Glutamatergic neuron (in vitro differentiated cells): ENCODE measurements at regions not wholly inside any gene's neighbourhood (a gene's known extent, or its start where the extent isn't known, plus 50 kb on each side); places are given as distances from the start of the nearest gene placed in this dataset.

ENCODE experiments used
- DNase-seq: peaks from one replicate; pipeline ENCODE4 v3.0.0; 2022
- H3K27ac Mint-ChIP-seq: one replicate; pipeline ENCODE4 v1.8.0; 2020; ENCODE audit warnings: mild to moderate bottlenecking, mixed read lengths, inconsistent platforms; ENCODE audit not compliant: unreplicated experiment
- H3K27me3 Mint-ChIP-seq: one replicate; pipeline ENCODE4 v1.8.0; 2020; ENCODE audit warnings: mild to moderate bottlenecking, moderate library complexity, mixed read lengths, inconsistent platforms; ENCODE audit not compliant: unreplicated experiment
- H3K36me3 Mint-ChIP-seq: one replicate; pipeline ENCODE4 v1.8.0; 2020; ENCODE audit warnings: mild to moderate bottlenecking, mixed read lengths, inconsistent platforms; ENCODE audit not compliant: unreplicated experiment
- H3K4me1 Mint-ChIP-seq: one replicate; pipeline ENCODE4 v1.8.0; 2020; ENCODE audit warnings: mild to moderate bottlenecking, low read depth, mixed read lengths, inconsistent platforms; ENCODE audit not compliant: unreplicated experiment
- H3K4me3 Mint-ChIP-seq: one replicate; pipeline ENCODE4 v1.8.0; 2020; ENCODE audit warnings: mild to moderate bottlenecking, mixed read lengths, inconsistent platforms; ENCODE audit not compliant: unreplicated experiment
- H3K9me3 Mint-ChIP-seq: one replicate; pipeline ENCODE4 v1.8.0; 2020; ENCODE audit warnings: mild to moderate bottlenecking, moderate library complexity, mixed read lengths, inconsistent platforms; ENCODE audit not compliant: unreplicated experiment
- TF ChIP-seq, protein P1 (sequence below): fragments of 200-600 bp; sonication (generic); IDR thresholded peaks from one replicate; pipeline ENCODE4 v1.5.0; 2021; ENCODE audit not compliant: partially characterized antibody, unreplicated experiment

DNA sequence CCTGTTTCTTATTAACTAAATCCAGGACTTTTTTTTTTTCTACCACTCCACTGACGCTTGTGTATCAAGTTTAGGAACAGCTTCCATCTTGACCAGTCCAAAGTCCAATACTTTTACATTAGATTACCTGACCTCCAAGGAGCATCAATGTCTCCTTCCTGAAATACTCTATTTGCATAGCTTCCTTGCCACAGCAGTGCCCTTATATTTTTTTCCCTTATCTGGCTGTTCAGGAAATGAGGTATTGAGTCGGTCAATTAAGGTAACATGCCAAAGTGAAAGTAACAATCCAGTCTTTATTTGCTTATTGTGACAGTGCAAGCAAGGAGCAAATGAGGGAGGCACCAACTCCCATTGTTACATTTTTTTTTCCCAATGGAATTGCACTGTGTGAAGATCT, 730.8 kb upstream of the NDST4 start:
- H3K27ac Mint-ChIP-seq: no peak overlapping the region
- DNase-seq: no peak
- no peak overlapping the region for H3K4me3 Mint-ChIP-seq
- H3K27me3 Mint-ChIP-seq: peaks cover under 1% of the 10 kb centered on the region
- H3K36me3 Mint-ChIP-seq: peaks cover 3% of the 10 kb centered on the region
- H3K9me3 Mint-ChIP-seq: peaks cover 2% of the 10 kb centered on the region
- TF ChIP-seq, protein P1, sequence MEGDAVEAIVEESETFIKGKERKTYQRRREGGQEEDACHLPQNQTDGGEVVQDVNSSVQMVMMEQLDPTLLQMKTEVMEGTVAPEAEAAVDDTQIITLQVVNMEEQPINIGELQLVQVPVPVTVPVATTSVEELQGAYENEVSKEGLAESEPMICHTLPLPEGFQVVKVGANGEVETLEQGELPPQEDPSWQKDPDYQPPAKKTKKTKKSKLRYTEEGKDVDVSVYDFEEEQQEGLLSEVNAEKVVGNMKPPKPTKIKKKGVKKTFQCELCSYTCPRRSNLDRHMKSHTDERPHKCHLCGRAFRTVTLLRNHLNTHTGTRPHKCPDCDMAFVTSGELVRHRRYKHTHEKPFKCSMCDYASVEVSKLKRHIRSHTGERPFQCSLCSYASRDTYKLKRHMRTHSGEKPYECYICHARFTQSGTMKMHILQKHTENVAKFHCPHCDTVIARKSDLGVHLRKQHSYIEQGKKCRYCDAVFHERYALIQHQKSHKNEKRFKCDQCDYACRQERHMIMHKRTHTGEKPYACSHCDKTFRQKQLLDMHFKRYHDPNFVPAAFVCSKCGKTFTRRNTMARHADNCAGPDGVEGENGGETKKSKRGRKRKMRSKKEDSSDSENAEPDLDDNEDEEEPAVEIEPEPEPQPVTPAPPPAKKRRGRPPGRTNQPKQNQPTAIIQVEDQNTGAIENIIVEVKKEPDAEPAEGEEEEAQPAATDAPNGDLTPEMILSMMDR: no peak
- no peaks in the 10 kb centered on the region for H3K4me1 Mint-ChIP-seq

GRCh38 chr4:115841871-115842270, 728.5 kb upstream of the NDST4 start:
- Mint-ChIP-seq H3K4me1 (no peaks in the 10 kb centered on the region), H3K36me3 (peaks cover 3% of the 10 kb centered on the region), H3K4me3 (no peak overlapping the region), H3K27ac (no peak overlapping the region), H3K27me3 (peaks cover 2% of the 10 kb centered on the region), H3K9me3 (peaks cover 2% of the 10 kb centered on the region)
- TF ChIP-seq, protein P1: no peak
- DNase-seq: no peak

DNA sequence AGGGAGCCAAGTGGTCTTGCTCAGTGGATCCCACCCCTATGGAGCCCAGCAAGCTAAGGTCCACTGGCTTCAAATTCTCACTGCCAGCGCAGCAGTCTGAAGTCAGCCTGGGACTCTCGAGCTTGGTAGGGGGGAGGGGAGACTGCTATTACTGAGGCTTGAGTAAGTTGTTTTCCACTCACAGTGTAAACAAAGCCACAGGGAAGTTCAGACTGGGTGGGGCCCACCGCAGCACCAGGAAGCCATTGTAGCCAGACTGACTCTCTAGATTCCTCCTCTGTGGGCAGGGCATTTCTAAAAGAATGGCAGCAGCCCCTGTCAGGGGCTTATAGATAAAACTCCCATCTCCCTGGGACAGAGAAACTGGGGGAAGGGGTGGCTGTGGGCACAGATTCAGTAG, 721.0 kb upstream of the NDST4 start:
- Mint-ChIP-seq H3K9me3 (peaks cover 2% of the 10 kb centered on the region), H3K4me1 (no peaks in the 10 kb centered on the region), H3K27me3 (peaks cover 4% of the 10 kb centered on the region), H3K36me3 (peaks cover 2% of the 10 kb centered on the region), H3K4me3 (no peak overlapping the region), H3K27ac (no peak overlapping the region)
- no peak for DNase-seq
- TF ChIP-seq, protein P1: no peak

DNA sequence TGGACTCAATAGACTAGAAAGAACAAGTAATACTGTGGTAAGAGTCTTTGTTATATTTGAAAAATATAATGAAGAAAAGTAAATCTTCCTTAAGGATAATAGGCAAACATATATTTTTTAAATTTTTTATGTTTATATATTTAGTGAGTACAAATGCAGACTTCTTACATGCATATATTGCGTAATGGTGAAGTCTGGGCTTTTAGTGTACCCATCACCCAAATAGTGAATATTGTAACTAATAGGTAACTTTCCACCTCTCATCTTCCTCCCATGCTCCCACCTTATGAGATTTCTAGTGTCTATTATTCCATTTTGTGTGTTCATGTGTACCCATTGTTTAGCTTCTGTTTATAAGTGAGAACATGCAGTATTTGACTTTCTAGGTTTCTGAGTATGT, 711.2 kb upstream of the NDST4 start:
- H3K27ac Mint-ChIP-seq: no peak overlapping the region
- DNase-seq: no peak
- H3K27me3 Mint-ChIP-seq: no peaks in the 10 kb centered on the region
- no peak overlapping the region for H3K4me3 Mint-ChIP-seq
- H3K9me3 Mint-ChIP-seq: no peaks in the 10 kb centered on the region
- no peaks in the 10 kb centered on the region for H3K4me1 Mint-ChIP-seq
- no peaks in the 10 kb centered on the region for H3K36me3 Mint-ChIP-seq
- TF ChIP-seq, protein P1: no peak

DNA sequence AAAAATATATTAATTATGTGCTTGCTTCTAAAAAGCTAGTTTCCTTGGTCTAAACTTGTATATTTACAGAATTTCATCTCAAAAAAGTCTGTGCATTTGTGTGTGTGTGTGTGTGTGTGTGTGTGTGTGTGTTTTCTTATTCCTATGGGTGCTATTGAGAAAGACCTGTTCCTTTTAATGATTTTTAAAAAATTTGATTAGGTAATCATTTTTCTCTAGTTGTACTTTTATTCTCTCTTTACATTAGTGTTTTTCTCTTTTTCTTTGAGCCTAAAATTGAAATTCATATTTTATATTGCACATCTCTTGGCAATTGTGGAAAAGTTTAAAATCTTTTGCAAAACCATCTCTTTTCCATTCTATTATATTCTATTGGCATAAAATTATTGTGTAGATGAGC, 690.4 kb upstream of the NDST4 start:
- Mint-ChIP-seq H3K27ac (no peak overlapping the region), H3K36me3 (no peaks in the 10 kb centered on the region), H3K9me3 (no peaks in the 10 kb centered on the region), H3K27me3 (no peaks in the 10 kb centered on the region), H3K4me1 (peaks cover 5% of the 10 kb centered on the region), H3K4me3 (no peak overlapping the region)
- no peak for DNase-seq
- TF ChIP-seq, protein P1: no peak
